ENCODE measurements at regions not wholly inside any gene's neighbourhood (a gene's known extent, or its start where the extent isn't known, plus 50 kb on each side); places are given as distances from the start of the nearest gene placed in this dataset.
"Not testable (repeated sequence)": the region's sequence is repeated elsewhere in the genome, so short reads cannot be mapped to it uniquely, and the experiment has no call there.

- DNase-seq: not testable (repeated sequence)
Measured at GRCh38 chr4:189631568-189631916, 309.1 kb upstream of the FRG1 start.

- not testable (repeated sequence) for DNase-seq
Measured at GRCh38 chr4:189650436-189650835, 290.2 kb upstream of the FRG1 start.

DNA sequence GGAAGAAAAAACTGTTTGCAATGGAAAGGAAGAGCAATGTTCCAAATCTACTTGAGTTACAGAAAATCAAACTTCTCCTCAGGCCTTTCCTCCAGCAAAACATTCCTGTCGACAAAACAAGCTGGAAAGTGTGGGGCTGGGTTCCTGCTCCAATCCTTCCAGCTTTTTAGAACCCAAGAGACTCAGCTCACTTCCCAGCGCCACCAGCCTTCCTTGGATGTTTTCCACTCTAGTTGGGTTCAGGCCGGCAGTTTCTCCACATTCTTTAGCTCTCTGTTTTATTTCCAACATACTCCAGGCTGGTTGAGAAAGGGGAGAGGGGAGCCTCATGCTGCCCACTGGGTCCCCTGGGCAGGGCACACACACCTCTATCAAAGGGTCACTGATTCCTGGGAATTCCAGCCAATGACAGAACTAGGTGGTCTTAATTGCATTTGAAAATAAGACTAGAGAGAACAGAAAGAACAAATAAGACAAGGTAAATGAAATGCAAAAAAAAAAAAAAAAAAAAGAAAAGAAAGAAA is 287.5 kb upstream of the FRG1 start:
- not testable (repeated sequence) for DNase-seq

DNA sequence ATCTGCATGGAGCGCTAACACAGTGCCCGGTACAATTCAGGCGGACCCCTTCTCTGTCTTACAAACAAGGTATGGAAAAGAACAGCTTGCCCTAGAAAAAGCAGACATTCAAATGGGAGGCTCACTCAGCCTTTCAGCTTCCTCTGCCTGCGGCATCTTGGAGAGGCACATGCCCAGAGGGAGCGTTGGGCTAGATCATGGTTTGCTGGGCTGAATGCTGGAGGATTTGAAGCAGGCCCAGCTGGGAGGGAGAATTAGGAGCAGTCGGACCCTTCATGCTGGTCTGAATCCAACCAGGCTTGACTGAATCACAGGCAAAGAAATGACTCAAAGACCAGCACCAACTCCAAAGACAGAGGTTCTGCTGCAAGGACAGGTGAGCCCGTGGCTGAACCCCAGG is 286.7 kb upstream of the FRG1 start:
- DNase-seq: not testable (repeated sequence)

DNA sequence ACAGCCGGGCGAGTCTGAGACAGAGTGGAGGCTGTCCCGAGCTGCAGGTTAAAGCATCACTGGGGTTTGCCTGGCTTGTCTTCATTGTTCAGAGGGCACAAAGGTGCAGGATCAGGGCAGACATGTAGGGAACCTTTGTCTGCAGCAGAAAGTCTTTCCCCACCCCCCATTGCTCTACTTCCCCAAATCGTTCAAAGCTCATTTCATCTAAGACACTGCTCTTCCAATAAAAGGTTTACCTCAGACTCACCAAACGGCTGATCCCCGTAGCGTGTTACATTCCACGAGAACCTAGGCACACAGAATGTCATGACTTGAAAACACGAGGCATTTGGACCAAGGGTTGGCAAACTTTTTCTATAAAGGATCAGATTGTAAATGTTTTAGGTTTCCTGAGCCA is 286.3 kb upstream of the FRG1 start:
- not testable (repeated sequence) for DNase-seq

- DNase-seq: not testable (repeated sequence)
Measured at GRCh38 chr4:189655817-189656216, 284.9 kb upstream of the FRG1 start.

DNA sequence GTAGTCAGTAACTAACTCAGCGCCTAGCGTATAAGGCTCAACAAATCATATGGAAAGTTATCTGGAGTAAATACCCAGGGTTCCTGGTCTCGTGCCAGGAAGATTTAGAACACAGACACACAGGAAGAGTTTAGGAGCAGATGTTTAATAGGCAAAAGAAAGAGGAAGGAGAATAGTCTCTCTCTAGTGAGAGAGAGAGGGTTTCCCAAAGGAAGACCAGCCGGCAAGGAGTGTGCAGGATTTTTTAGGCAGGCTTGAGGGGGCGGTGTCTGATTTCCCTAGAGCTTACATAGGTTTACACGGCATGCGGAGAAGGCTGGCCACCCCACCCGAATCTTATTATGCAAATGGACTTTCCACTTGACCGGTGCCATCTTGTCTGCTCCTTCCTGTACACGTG is 284.0 kb upstream of the FRG1 start:
- no peak for DNase-seq

GRCh38 chr4:189658259-189658658 is 282.4 kb upstream of the FRG1 start:
- not testable (repeated sequence) for DNase-seq

- DNase-seq: peak; percentile 31
Measured at GRCh38 chr4:189658831-189659230, 281.8 kb upstream of the FRG1 start.

DNA sequence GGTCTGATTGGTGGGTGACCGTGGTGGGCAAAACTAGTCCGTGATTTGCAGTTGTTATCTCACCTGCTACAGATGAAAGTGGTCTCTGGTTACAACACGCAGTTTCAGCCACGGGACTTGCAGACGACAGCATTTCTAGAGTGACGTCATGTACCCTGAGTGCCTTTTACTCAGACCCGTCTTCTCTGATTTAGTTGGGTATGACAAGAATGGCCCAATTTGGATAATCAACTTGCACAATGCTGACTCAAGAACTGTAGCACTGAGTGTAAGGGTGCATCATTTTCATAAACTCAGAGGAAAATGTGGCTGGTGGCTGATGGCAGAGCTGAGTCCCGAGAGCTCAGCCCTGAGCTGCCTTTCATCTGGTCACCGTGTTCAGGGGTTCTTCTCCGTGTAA is 281.4 kb upstream of the FRG1 start:
- DNase-seq: peak; percentile 60

DNA sequence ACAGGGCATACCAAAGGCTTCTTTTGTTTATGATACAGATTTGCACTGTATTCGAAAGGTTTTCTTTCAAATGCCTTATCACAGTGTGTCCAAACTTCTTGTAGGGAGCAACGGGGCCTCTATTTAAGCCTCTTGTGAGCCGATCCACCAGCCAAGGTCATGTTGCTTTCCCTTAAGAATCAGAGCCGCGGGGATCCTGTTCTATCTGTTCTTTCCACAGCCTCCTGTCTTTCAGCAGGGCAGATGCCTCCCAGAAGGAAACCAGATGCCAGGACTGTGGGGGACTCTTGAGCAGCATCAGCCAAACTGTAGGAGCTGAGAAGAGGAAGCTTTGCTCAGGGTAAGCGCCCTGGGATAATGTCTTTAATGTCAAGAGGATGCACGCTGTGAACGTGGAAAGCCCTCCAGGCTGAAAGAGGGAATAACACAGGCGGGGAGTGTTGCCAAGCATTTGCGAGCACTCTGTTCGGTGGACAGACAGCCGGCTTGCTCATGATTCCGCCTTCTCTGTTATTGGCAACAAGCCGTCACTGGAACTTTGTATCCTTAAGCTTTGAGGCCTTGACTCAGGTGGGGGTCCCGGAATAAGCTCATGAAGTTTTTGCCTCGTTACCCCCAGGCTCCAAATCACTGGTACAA is 279.8 kb upstream of the FRG1 start:
- no peak for DNase-seq

DNA sequence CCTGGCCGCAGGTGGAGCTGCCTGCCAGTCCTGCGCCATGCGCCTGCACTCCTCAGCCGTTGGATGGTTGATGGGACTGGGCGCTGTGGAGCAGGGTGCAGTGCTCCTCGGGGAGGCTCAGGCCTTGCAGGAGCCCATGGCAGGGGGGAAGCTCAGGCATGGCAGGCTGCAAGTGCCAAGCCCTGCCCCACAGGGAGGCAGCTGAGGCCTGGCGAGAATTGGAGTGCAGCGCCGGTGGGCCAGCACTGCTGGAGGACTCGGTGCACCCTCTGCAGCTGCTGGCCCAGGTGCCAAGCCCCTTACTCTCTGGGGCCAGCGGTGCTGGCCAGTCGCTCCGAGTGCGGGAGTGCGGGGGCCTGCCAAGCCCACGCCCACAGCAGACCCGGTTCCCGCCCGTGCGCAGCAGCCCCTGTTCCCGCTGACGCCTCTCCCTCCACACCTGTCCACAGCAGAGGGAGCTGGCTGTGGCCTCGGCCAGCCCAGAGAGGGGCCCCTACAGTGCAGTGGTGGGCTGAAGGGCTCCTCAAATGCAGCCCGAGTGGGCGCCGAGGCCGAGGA is 275.9 kb upstream of the FRG1 start:
- DNase-seq: no peak

DNA sequence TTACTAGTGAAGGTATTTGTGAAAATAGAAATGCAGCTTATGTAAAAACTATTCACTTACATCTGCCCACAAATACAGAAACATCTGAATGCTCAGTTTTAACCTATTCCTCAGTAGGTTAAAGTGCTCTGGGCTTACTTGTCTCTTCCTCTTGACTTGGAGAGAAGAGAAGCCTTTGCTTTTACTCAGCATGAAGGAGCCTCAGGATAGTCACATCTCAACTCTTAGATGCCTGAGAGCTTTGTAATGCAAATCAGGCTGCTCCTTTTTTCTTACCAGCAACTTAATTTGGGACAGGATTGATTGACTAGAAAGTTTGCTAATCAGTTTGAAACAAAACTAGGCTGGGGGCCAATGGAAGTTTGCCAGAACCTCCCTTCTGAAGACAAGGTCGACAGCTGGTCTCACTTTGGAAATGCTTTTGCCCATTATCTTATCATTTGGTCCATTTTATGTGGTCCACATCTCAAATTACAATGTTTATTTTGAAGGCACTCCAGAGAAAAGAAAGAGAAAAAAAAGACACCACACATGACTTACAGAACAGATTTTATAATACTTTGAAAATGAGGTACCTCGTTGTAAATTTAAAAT is 274.9 kb upstream of the FRG1 start:
- not testable (repeated sequence) for DNase-seq

DNA sequence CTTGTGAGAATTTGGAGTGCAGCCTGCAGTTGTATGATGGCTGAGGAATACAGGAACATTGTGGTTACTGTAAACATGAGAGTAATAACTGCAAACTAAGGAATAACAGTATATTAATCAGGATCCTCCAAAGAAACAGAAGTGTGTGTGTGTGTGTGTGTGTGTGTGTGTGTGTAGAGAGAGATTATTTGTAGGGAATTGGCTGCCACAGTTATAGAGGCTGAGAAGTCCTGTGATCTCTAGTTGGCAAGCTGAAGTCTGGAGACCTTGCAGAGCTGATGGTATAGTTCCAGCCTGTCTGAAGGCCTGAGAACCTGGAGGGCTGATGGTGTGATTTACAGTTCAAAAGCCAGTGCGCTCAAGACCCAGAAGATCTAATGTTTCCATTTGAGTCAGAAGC is 273.3 kb upstream of the FRG1 start:
- DNase-seq: not testable (repeated sequence)

DNA sequence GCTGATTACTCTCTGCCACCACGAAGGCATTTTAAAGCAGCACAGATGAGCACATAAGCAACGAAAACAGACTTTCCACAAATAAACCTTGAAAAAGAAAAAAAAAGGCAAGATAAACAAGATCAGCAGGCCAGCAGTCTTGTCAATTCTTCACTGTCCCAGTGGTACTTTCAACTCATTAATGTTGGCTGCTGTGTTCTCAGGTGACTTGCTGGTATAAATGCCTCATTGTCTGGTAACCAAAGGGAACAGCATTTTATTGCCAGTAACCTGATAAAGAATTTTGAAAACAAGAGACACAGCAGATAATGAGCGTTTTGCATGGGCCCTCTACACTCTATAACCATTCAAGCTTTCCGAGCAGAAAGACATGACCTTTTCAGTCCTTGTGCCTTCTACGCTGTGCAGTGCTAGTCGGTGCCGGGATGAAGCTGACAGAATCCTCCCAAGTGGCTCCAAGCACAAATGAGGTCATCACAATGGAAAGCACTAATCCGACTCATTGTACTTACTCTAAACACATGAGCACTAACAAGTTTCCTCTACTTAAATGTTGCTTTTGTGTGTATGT is 242.9 kb upstream of the FRG1 start:
- DNase-seq: not testable (repeated sequence)

DNA sequence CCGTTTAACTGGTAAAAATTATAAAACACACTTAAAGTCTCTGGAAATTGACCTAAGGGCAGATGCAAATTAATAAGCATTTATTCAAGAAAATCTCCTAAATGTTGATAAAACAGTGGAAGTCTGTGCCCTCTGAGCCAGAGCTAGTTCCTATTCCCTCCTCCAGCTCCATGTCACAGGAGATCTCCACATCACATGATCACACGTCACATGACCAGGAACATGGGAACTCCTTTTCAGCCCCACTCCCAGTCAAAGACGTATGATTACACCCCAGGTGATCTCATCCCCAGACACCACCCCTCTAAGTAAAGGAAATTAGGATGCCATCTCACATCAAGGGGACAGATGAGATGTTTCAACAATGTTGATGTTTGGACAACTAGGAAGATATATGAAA is 237.7 kb upstream of the FRG1 start:
- not testable (repeated sequence) for DNase-seq

GRCh38 chr4:189706821-189707220 is 233.9 kb upstream of the FRG1 start:
- not testable (repeated sequence) for DNase-seq

GRCh38 chr4:189707227-189707626 is 233.4 kb upstream of the FRG1 start:
- not testable (repeated sequence) for DNase-seq

DNA sequence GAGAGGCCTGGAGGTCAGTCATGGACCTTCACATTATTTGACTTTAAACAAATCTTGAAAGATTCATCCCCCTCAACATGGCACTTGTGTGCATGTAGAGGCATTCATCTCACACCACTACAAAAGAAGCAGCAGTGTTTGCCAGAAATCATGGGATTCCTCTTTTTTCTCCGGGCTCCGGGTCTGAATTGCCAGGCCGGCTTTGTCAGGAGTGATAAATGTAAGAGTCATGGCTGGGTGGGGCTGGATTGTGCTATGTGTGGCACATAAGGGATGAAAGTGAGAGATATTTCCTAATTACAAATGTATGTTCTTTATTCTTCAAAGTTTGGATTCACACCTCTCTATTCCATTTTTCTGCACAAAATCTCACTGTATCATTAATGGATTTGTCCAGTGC is 228.7 kb upstream of the FRG1 start:
- DNase-seq: not testable (repeated sequence)

DNA sequence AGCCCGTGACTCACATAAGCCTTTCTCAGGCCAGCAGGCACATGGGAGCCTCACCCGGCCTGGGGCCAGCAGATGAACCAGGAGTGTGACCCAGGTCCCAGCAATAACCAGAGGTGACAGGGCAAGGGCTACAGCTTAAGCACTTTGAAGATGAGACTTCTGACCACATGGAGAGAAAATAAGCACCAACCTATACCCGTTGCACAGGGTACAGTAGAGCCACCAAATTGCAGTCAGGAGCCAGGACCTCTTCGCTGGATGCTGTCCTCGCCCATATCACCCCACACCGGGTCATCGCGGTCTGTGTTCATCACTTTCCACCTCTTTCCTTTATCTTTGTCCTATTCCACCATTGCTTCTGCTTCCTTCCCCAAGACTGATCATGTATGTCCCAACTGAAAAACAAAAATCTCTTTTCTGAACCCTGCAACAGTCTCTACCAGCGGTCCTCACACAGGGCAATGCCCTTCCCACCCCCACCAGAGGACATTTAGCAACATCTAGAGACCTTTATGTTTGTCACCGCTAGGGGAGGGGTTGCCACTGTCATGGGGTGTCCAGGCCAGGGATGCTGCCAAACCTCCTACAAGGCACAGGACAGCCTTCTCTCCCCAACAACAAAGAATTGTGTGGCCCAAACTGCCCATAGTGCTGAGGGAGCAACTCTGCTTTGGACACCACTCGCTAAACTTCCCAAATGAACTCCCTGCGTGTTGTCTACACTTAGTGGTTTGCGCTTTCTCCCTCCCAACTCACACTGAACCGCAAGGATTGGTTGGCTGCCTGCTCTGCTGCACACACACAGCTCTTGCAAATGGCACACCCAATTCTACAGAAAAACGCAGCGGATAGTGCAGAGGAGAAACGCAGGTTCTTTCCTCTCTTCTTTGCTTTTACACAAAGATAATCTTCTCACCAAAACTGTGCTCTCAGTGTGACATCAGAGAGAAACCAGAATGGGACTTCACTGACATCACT is 219.4 kb upstream of the FRG1 start:
- DNase-seq: not testable (repeated sequence)

DNA sequence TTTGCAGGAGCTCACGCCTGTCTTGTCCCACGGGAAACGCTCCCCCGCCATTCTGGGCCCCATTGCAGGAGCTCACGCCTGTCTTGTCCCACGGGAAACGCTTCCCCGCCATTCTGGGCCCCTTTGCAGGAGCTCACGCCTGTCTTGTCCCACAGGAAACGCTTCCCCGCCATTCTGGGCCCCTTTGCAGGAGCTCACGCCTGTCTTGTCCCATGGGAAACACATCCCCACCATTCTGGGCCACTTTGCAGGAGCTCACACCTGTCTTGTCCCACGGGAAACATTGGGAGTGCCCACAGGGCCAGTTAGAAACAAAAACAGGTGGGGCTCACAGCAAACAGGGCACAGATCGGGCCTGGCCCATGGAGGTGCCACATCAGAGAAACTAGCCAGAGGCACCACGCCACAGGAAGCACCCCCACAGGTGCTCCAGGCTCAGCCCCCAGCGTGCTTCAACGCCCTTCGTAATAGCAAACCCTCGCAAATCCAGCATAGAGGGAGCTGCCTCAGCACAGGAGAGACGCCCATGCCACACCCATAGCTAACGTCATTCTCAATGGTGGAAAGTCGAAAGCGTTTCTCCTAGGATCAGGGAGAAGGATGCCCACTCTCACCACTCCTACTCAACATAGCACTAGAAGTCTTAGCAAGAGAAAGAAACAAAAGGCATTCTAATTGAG is 218.2 kb upstream of the FRG1 start:
- DNase-seq: not testable (repeated sequence)

DNA sequence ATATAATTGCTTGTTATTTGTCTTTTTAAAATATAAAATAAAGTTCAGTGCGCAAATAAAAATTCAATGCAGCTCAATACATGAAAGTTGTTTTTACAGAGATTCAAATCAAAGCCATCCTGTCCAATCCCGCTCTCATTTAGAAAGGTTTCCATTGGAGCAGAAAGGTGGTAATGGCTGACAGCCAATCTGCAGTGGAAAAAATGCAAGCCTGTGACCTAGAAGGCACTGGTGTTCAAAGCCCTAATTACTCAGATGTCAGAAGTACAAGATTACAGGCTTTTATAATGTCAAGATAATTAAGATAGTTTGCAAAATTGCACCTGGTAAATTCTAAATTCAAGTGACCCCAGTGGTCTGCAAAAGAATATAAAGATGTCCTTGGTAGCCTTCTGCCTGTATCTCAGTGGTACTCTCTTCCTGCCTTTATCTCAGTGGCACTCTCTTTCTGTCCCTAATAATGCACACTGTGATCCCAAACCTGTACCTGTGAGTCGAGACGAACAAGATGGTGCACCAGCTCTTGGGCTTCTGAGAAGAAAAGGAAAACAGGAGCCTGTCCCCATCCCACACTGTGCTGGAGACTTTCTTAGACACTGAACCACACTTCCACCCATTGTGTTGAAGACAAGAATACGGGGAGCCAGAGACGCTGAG is 212.6 kb upstream of the FRG1 start:
- DNase-seq: not testable (repeated sequence)

Measured in CD4-positive, alpha-beta T cell treated with Interleukin-15 for 1 hour (primary cell).